Ishikawa (cell line): ENCODE measurements at regions not wholly inside any gene's neighbourhood (a gene's known extent, or its start where the extent isn't known, plus 50 kb on each side); places are given as distances from the start of the nearest gene placed in this dataset.
A peak's percentile ranks its signal among the peaks of the same experiment; 100 is the strongest.

ENCODE experiments used
- CEBPB ChIP-seq: IDR thresholded peaks from 2 replicates; pipeline ENCODE4 v1.6.1; 2012
- CREB1 ChIP-seq: IDR thresholded peaks from 2 replicates; pipeline ENCODE4 v1.6.1; 2012; ENCODE audit warnings: low read depth
- EGR1 ChIP-seq: IDR thresholded peaks from 2 replicates; pipeline ENCODE4 v1.6.1; 2012
- EP300 ChIP-seq: IDR thresholded peaks from 2 replicates; pipeline ENCODE4 v1.6.1; 2012; ENCODE audit warnings: borderline replicate concordance
- FOXM1 ChIP-seq: IDR thresholded peaks from 2 replicates; pipeline ENCODE4 v1.6.1; 2012; ENCODE audit warnings: low read depth, borderline replicate concordance
- MAX ChIP-seq: IDR thresholded peaks from 2 replicates; pipeline ENCODE4 v1.6.1; 2012
- NFIC ChIP-seq: IDR thresholded peaks from 2 replicates; pipeline ENCODE4 v1.6.1; 2012
- RAD21 ChIP-seq: IDR thresholded peaks from 2 replicates; pipeline ENCODE4 v1.6.1; 2012; ENCODE audit warnings: low read depth
- REST ChIP-seq: IDR thresholded peaks from 2 replicates; pipeline ENCODE4 v1.6.1; 2012; ENCODE audit warnings: low read depth, mild to moderate bottlenecking
- TAF1 ChIP-seq: IDR thresholded peaks from 2 replicates; pipeline ENCODE4 v1.6.1; 2012; ENCODE audit warnings: low read depth, mild to moderate bottlenecking
- TCF12 ChIP-seq: IDR thresholded peaks from 2 replicates; pipeline ENCODE4 v1.6.1; 2012; ENCODE audit warnings: low read depth
- TEAD4 ChIP-seq: IDR thresholded peaks from 2 replicates; pipeline ENCODE4 v1.6.1; 2012
- USF1 ChIP-seq: IDR thresholded peaks from 2 replicates; pipeline ENCODE4 v1.6.1; 2012
- YY1 ChIP-seq: IDR thresholded peaks from 2 replicates; pipeline ENCODE4 v1.6.1; 2012; ENCODE audit warnings: low read depth
- ZBTB7A ChIP-seq: IDR thresholded peaks from 2 replicates; pipeline ENCODE4 v1.6.1; 2012; ENCODE audit warnings: low read depth

DNA sequence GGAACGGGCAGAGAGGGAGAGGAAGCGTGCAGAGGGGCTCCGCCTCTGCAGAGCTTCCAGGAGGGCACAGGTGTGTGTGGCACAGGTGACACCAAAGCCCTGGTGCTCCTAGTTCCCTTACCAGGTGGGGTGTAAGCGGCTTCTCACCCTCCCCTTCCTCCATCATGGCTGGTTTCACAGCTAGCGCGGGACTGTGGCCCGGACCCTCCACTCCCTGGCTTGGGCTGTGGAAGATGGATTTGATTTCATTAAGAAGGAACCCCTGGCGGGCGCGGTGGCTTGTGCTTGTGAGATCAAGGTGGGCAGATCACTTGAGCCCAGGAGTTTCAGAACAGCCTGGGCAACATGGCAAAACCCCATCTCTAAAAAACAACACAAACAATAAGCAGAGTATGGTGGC, 241.2 kb upstream of the GSE1 start:
- TF ChIP-seq CREB1 (no peak), RAD21 (no peak), NFIC (no peak), MAX (no peak), TAF1 (no peak), CEBPB (no peak), REST (no peak), ZBTB7A (no peak), TEAD4 (no peak), TCF12 (no peak), FOXM1 (no peak), YY1 (no peak), USF1 (no peak), EP300 (no peak), EGR1 (no peak)

GRCh38 chr16:85372627-85373372, 240.3 kb upstream of the GSE1 start:
- no peak for TF ChIP-seq REST
- TF ChIP-seq MAX, result peak; percentile 44; the same call in 1 of the 2 replicates

GRCh38 chr16:85373741-85374570, 239.2 kb upstream of the GSE1 start:
- no peak for TF ChIP-seq TEAD4
- no peak for TF ChIP-seq NFIC
- TF ChIP-seq CREB1, result no peak
- no peak for TF ChIP-seq CEBPB
- no peak for TF ChIP-seq MAX
- no peak for TF ChIP-seq EP300
- no peak for TF ChIP-seq YY1
- TF ChIP-seq EGR1, result no peak

DNA sequence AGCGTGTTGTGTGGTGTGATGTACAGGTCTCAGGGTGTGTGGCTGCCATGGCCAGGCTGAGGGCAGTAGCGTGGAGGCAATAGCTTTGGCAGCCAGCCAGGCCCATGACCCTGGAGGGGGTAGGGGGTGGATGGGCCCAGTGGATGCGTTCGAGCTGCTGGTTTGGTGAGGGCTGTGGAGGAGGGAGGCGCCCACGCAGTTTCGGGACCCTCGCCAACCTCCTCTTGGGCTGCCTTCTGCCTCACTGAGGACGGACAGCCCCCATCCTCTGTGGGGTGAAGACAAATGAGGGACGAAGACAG, 238.6 kb upstream of the GSE1 start:
- TF ChIP-seq NFIC (peak; percentile 50; the same call in 1 of the 2 replicates), RAD21 (no peak)

GRCh38 chr16:85375282-85375681, 237.8 kb upstream of the GSE1 start:
- TF ChIP-seq FOXM1, result no peak

DNA sequence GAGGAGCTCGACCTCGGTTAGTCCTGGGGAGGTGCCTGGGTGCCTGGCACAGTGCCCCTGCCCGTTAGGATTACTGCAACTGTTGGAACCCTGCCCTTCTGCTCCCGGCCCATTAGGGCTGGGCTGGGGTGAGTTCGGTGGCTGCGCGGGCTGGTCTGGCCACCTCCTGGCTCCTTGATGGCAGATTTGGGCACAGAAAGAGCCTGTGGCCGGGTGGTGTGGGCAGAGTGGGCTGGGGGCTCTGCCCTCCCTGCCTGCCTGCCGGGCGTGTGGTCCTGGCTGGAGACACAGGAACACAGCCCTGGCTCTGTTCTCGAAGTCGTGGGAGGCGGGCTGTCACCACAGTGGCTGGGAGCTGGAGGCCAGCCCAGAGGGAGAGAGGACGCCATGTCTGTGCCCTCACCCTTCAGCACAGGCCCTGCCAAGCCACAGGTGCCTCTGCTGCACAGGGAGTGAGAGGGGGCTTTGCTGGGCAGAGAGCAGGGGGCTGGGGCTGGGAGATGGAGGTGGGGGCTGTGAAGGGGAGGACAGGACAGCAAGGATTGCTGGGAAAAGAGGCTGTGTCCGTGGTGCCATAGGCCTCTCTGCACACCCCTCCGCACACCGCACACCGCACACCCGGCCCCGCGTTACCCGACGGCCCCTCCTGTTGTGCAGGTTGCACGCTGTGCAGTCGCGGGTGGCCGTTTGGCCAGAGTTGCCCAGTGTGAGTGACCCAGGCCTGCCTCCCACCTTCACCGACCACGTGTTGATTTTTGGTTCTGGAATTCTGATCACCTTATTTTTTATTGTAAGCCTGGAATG, 236.6 kb upstream of the GSE1 start:
- TF ChIP-seq REST (no peak), CEBPB (no peak), MAX (no peak), TEAD4 (no peak), RAD21 (no peak), CREB1 (no peak), EP300 (no peak), TAF1 (no peak), ZBTB7A (no peak), USF1 (no peak), FOXM1 (no peak), YY1 (no peak)
